ENCODE measurements at regions not wholly inside any gene's neighbourhood (a gene's known extent, or its start where the extent isn't known, plus 50 kb on each side); places are given as distances from the start of the nearest gene placed in this dataset.

DNA sequence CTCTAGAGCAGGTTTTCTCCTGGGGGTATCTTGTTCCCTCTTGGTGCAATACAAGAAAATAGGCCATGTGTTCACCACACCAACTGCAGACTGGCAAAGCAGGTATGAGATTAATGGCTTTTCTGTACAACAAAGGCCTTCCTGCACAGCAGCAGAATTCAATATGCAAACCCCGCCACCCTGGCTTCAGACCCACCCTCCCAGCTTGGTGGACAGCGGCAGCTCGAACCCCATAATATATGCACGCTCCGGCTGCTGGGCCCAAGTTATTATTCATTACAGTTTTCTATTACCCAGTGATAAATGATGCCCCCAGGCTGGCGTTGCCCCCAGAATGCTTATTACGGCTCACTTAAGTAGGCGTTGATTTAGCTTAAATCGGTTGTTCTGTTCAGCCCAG lies 144.2 kb downstream of the RRAGC start:
- Histone ChIP-seq H3K27ac (ENCODE audit: low read depth in 1 of 2, low read length in 2 of 2) (no peak overlapping the region), H3K4me1 (ENCODE audit: control insufficient read depth in 4 of 4, insufficient read depth in 4 of 4, low read length in 3 of 4) (no peaks in the 10 kb centered on the region)
- 94% methylated on average over 9 of the region's 9 CpGs for WGBS

GRCh38 chr1:38712046-38712445 lies 147.5 kb downstream of the RRAGC start:
- no peak overlapping the region for H3K27ac ChIP-seq (ENCODE audit: low read depth in 1 of 2, low read length in 2 of 2)
- H3K9ac ChIP-seq (ENCODE audit: low read depth in 1 of 2, low read length in 2 of 2): no peak overlapping the region
- H3K9me3 ChIP-seq (ENCODE audit: control insufficient read depth in 4 of 4, low read length in 3 of 4): no peaks in the 10 kb centered on the region
- no peaks in the 10 kb centered on the region for H3K27me3 ChIP-seq (ENCODE audit: control insufficient read depth in 4 of 4, insufficient read depth in 4 of 4, low read length in 3 of 4)
- WGBS: 77% methylated on average over 1 of the region's 1 CpG
- no peak for DNase-seq (ENCODE audit: low spot score)
- TF ChIP-seq RXRA (IDR thresholded peaks at IDR 0.05): no peak
- no peak for TF ChIP-seq RAD21 (IDR thresholded peaks at IDR 0.05)
- TF ChIP-seq, protein P1, sequence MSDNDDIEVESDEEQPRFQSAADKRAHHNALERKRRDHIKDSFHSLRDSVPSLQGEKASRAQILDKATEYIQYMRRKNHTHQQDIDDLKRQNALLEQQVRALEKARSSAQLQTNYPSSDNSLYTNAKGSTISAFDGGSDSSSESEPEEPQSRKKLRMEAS (IDR thresholded peaks at IDR 0.05): no peak
- TF ChIP-seq, protein P2, sequence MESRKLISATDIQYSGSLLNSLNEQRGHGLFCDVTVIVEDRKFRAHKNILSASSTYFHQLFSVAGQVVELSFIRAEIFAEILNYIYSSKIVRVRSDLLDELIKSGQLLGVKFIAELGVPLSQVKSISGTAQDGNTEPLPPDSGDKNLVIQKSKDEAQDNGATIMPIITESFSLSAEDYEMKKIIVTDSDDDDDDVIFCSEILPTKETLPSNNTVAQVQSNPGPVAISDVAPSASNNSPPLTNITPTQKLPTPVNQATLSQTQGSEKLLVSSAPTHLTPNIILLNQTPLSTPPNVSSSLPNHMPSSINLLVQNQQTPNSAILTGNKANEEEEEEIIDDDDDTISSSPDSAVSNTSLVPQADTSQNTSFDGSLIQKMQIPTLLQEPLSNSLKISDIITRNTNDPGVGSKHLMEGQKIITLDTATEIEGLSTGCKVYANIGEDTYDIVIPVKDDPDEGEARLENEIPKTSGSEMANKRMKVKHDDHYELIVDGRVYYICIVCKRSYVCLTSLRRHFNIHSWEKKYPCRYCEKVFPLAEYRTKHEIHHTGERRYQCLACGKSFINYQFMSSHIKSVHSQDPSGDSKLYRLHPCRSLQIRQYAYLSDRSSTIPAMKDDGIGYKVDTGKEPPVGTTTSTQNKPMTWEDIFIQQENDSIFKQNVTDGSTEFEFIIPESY (IDR thresholded peaks at IDR 0.05): no peak
- TF ChIP-seq JUND (IDR thresholded peaks at IDR 0.05): no peak
- no peak for TF ChIP-seq HNF4A (conservative IDR thresholded peaks at IDR 0.05)
- no peak for TF ChIP-seq SP1 (IDR thresholded peaks at IDR 0.05)
- no peak for TF ChIP-seq NR2F2 (IDR thresholded peaks at IDR 0.05)
- no peak for TF ChIP-seq GABPA (IDR thresholded peaks at IDR 0.05 in 1 of 2, conservative IDR thresholded peaks at IDR 0.05 in 1 of 2)
- TF ChIP-seq, protein P3, sequence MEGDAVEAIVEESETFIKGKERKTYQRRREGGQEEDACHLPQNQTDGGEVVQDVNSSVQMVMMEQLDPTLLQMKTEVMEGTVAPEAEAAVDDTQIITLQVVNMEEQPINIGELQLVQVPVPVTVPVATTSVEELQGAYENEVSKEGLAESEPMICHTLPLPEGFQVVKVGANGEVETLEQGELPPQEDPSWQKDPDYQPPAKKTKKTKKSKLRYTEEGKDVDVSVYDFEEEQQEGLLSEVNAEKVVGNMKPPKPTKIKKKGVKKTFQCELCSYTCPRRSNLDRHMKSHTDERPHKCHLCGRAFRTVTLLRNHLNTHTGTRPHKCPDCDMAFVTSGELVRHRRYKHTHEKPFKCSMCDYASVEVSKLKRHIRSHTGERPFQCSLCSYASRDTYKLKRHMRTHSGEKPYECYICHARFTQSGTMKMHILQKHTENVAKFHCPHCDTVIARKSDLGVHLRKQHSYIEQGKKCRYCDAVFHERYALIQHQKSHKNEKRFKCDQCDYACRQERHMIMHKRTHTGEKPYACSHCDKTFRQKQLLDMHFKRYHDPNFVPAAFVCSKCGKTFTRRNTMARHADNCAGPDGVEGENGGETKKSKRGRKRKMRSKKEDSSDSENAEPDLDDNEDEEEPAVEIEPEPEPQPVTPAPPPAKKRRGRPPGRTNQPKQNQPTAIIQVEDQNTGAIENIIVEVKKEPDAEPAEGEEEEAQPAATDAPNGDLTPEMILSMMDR (IDR thresholded peaks at IDR 0.05; ENCODE audit: low read depth, low read length, missing input control): no peak
- no peak overlapping the region for H3K4me3 ChIP-seq (ENCODE audit: low read depth in 1 of 3, low read length in 3 of 3)
- no peaks in the 10 kb centered on the region for H3K4me1 ChIP-seq (ENCODE audit: control insufficient read depth in 4 of 4, insufficient read depth in 4 of 4, low read length in 3 of 4)
- H3K36me3 ChIP-seq (ENCODE audit: control insufficient read depth in 4 of 4, insufficient read depth in 3 of 4, low read depth in 1 of 4, low read length in 3 of 4): no peaks in the 10 kb centered on the region

More for the DNA sequence above, 144.2 kb downstream of the RRAGC start:
- H3K9me3 ChIP-seq (ENCODE audit: control insufficient read depth in 4 of 4, low read length in 3 of 4): no peaks in the 10 kb centered on the region
- H3K9ac ChIP-seq (ENCODE audit: low read depth in 1 of 2, low read length in 2 of 2): no peak overlapping the region
- no peak overlapping the region for H3K4me3 ChIP-seq (ENCODE audit: low read depth in 1 of 3, low read length in 3 of 3)
- peaks cover 0 to 3% (median 0%) of the 10 kb centered on the region in 4 donors for H3K27me3 ChIP-seq (ENCODE audit: control insufficient read depth in 4 of 4, insufficient read depth in 4 of 4, low read length in 3 of 4)
- H3K36me3 ChIP-seq (ENCODE audit: control insufficient read depth in 4 of 4, insufficient read depth in 3 of 4, low read depth in 1 of 4, low read length in 3 of 4): no peaks in the 10 kb centered on the region
- no peak for DNase-seq (ENCODE audit: low spot score)
- TF ChIP-seq EGR1 (IDR thresholded peaks at IDR 0.05; ENCODE audit: low read depth in 2 of 2): no peak

GRCh38 chr1:38708701-38709258 lies 150.8 kb downstream of the RRAGC start:
- H3K27ac ChIP-seq (ENCODE audit: low read depth in 1 of 2, low read length in 2 of 2): no peak overlapping the region
- peaks cover 2 to 10% (median 7%) of the 10 kb centered on the region in 4 donors for H3K9me3 ChIP-seq (ENCODE audit: control insufficient read depth in 4 of 4, low read length in 3 of 4)
- peaks cover 0 to 4% (median 0%) of the 10 kb centered on the region in 4 donors for H3K27me3 ChIP-seq (ENCODE audit: control insufficient read depth in 4 of 4, insufficient read depth in 4 of 4, low read length in 3 of 4)
- no peak overlapping the region for H3K9ac ChIP-seq (ENCODE audit: low read depth in 1 of 2, low read length in 2 of 2)
- H3K36me3 ChIP-seq (ENCODE audit: control insufficient read depth in 4 of 4, insufficient read depth in 3 of 4, low read depth in 1 of 4, low read length in 3 of 4): no peaks in the 10 kb centered on the region
- H3K4me3 ChIP-seq (ENCODE audit: low read depth in 1 of 3, low read length in 3 of 3): no peak overlapping the region
- H3K4me1 ChIP-seq (ENCODE audit: control insufficient read depth in 4 of 4, insufficient read depth in 4 of 4, low read length in 3 of 4): no peaks in the 10 kb centered on the region
- WGBS: 94% methylated on average over 44 of the region's 44 CpGs
- no peak for DNase-seq (ENCODE audit: low spot score)
- no peak for TF ChIP-seq TAF1 (conservative IDR thresholded peaks at IDR 0.05)
- TF ChIP-seq YY1 (IDR thresholded peaks at IDR 0.05): no peak
- no peak for TF ChIP-seq SP1 (IDR thresholded peaks at IDR 0.05)
- TF ChIP-seq GABPA (IDR thresholded peaks at IDR 0.05 in 1 of 2, conservative IDR thresholded peaks at IDR 0.05 in 1 of 2): no peak
- TF ChIP-seq RAD21 (IDR thresholded peaks at IDR 0.05): no peak
- TF ChIP-seq, protein P4, sequence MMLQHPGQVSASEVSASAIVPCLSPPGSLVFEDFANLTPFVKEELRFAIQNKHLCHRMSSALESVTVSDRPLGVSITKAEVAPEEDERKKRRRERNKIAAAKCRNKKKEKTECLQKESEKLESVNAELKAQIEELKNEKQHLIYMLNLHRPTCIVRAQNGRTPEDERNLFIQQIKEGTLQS (IDR thresholded peaks at IDR 0.05): no peak
- no peak for TF ChIP-seq FOXA1 (IDR thresholded peaks at IDR 0.05)
- TF ChIP-seq, protein P2 (IDR thresholded peaks at IDR 0.05): no peak
- TF ChIP-seq, protein P3 (IDR thresholded peaks at IDR 0.05; ENCODE audit: low read depth, low read length, missing input control): no peak

Data from liver (tissue), 8 donors.